GM18907 (cell line): ENCODE measurements at regions not wholly inside any gene's neighbourhood (a gene's known extent, or its start where the extent isn't known, plus 50 kb on each side); places are given as distances from the start of the nearest gene placed in this dataset.

Experiments
- ATAC-seq: cut with Tn5 transposase; IDR thresholded peaks from one replicate; pipeline ENCODE4 v1.9.1; 2021; ENCODE audit warnings: mild to moderate bottlenecking, moderate library complexity; ENCODE audit not compliant: unreplicated experiment

GRCh38 chr4:10336471-10336870, 120.8 kb downstream of the ZNF518B start:
- ATAC-seq = no peak

GRCh38 chr4:10335050-10335449, 122.2 kb downstream of the ZNF518B start:
- ATAC-seq = no peak

- ATAC-seq = no peak
These were observed 122.7 kb downstream of the ZNF518B start for GRCh38 chr4:10334506-10335028.

- no peak for ATAC-seq
These were observed 123.3 kb downstream of the ZNF518B start for GRCh38 chr4:10333942-10334341.

GRCh38 chr4:10326075-10326474, 131.2 kb downstream of the ZNF518B start:
- ATAC-seq = no peak

- ATAC-seq = no peak
These were observed 135.3 kb downstream of the ZNF518B start for GRCh38 chr4:10321931-10322330.

GRCh38 chr4:10320130-10320529, 137.1 kb downstream of the ZNF518B start:
- no peak for ATAC-seq

- ATAC-seq = no peak
These were observed 139.9 kb downstream of the ZNF518B start for GRCh38 chr4:10317345-10317744.

- no peak for ATAC-seq
These were observed 140.4 kb downstream of the ZNF518B start for GRCh38 chr4:10316851-10317250.

GRCh38 chr4:10315638-10316037, 141.6 kb downstream of the ZNF518B start:
- ATAC-seq = no peak

- no peak for ATAC-seq
These were observed 144.7 kb downstream of the ZNF518B start for GRCh38 chr4:10312568-10312967.

GRCh38 chr4:10311939-10312338, 145.3 kb downstream of the ZNF518B start:
- ATAC-seq = no peak

GRCh38 chr4:10305816-10306215, 151.4 kb downstream of the ZNF518B start:
- no peak for ATAC-seq

- no peak for ATAC-seq
These were observed 153.9 kb downstream of the ZNF518B start for GRCh38 chr4:10303291-10303690.

GRCh38 chr4:10302096-10302495, 155.1 kb downstream of the ZNF518B start:
- no peak for ATAC-seq

GRCh38 chr4:10299601-10300000, 157.6 kb downstream of the ZNF518B start:
- ATAC-seq = no peak

GRCh38 chr4:10298681-10299080, 158.5 kb downstream of the ZNF518B start:
- ATAC-seq = no peak

GRCh38 chr4:10296730-10297129, 160.5 kb downstream of the ZNF518B start:
- ATAC-seq = no peak

- ATAC-seq = no peak
These were observed 161.9 kb downstream of the ZNF518B start for GRCh38 chr4:10295301-10295700.

- no peak for ATAC-seq
These were observed 167.7 kb downstream of the ZNF518B start for GRCh38 chr4:10289538-10289906.

GRCh38 chr4:10288830-10289537, 168.2 kb downstream of the ZNF518B start:
- ATAC-seq = no peak

- ATAC-seq = no peak
These were observed 168.4 kb upstream of the WDR1 start for GRCh38 chr4:10285028-10285427.

GRCh38 chr4:10283761-10284160, 167.2 kb upstream of the WDR1 start:
- no peak for ATAC-seq
